Chondrocyte (in vitro differentiated cells): ENCODE measurements at regions not wholly inside any gene's neighbourhood (a gene's known extent, or its start where the extent isn't known, plus 50 kb on each side); places are given as distances from the start of the nearest gene placed in this dataset.
A peak's percentile ranks its signal among the peaks of the same experiment; 100 is the strongest.

Source experiments
- DNase-seq: peaks from one replicate; pipeline ENCODE4 v3.0.0; 2021; ENCODE audit warnings: mixed read lengths, low spot score
- H3K27ac Mint-ChIP-seq: one replicate; pipeline ENCODE4 v1.8.0; 2021; ENCODE audit warnings: mild to moderate bottlenecking, moderate library complexity, mixed read lengths; ENCODE audit not compliant: unreplicated experiment
- H3K27me3 Mint-ChIP-seq: 2 replicates; pipeline ENCODE4 v1.8.0; 2021; ENCODE audit warnings: low read depth, mixed read lengths
- H3K36me3 Mint-ChIP-seq: 2 replicates; pipeline ENCODE4 v1.8.0; 2021; ENCODE audit warnings: low read depth, mixed read lengths
- H3K4me1 Mint-ChIP-seq: 2 replicates; pipeline ENCODE4 v1.8.0; 2021; ENCODE audit warnings: low read depth, mild to moderate bottlenecking, mixed read lengths
- H3K4me3 Mint-ChIP-seq: one replicate; pipeline ENCODE4 v1.8.0; 2021; ENCODE audit warnings: mild to moderate bottlenecking, moderate library complexity, mixed read lengths; ENCODE audit not compliant: unreplicated experiment
- H3K9me3 Mint-ChIP-seq: 2 replicates; pipeline ENCODE4 v1.8.0; 2021; ENCODE audit warnings: low read depth, mixed read lengths
- CTCF ChIP-seq: fragments of 200-600 bp; sonication (generic); IDR thresholded peaks from 2 replicates; pipeline ENCODE4 v1.5.0; 2021; ENCODE audit warnings: antibody characterized with exemption, mild to moderate bottlenecking, moderate library complexity

- TF ChIP-seq CTCF: no peak
- no peak overlapping the region for H3K27ac Mint-ChIP-seq
- peaks cover 5% of the 10 kb centered on the region for H3K27me3 Mint-ChIP-seq
- no peak overlapping the region for H3K4me3 Mint-ChIP-seq
- H3K9me3 Mint-ChIP-seq: no peaks in the 10 kb centered on the region
- no peaks in the 10 kb centered on the region for H3K36me3 Mint-ChIP-seq
- no peak for DNase-seq
- peaks cover 10% of the 10 kb centered on the region for H3K4me1 Mint-ChIP-seq
Measured at GRCh38 chr20:24802286-24802820, 146.7 kb upstream of the CST7 start.

- no peak for DNase-seq
- TF ChIP-seq CTCF: no peak
- Mint-ChIP-seq H3K9me3 (no peaks in the 10 kb centered on the region), H3K27ac (no peak overlapping the region), H3K4me1 (peaks cover under 1% of the 10 kb centered on the region), H3K27me3 (peaks cover 14% of the 10 kb centered on the region), H3K4me3 (no peak overlapping the region), H3K36me3 (no peaks in the 10 kb centered on the region)
Measured at GRCh38 chr20:24804481-24805206, 144.4 kb upstream of the CST7 start.

- TF ChIP-seq CTCF: no peak
- Mint-ChIP-seq H3K36me3 (no peaks in the 10 kb centered on the region), H3K4me3 (no peak overlapping the region), H3K9me3 (no peaks in the 10 kb centered on the region), H3K27me3 (peaks cover 14% of the 10 kb centered on the region), H3K4me1 (no peaks in the 10 kb centered on the region), H3K27ac (no peak overlapping the region)
- DNase-seq: no peak
Measured at GRCh38 chr20:24805456-24806238, 143.4 kb upstream of the CST7 start.

- H3K27ac Mint-ChIP-seq: no peak overlapping the region
- peaks cover 9% of the 10 kb centered on the region for H3K27me3 Mint-ChIP-seq
- no peak for TF ChIP-seq CTCF
- no peak overlapping the region for H3K4me3 Mint-ChIP-seq
- H3K36me3 Mint-ChIP-seq: no peaks in the 10 kb centered on the region
- peak; percentile 44 for DNase-seq
- H3K9me3 Mint-ChIP-seq: no peaks in the 10 kb centered on the region
- no peaks in the 10 kb centered on the region for H3K4me1 Mint-ChIP-seq
Measured at GRCh38 chr20:24806705-24807676, 142.1 kb upstream of the CST7 start.
